ENCODE measurements at regions not wholly inside any gene's neighbourhood (a gene's known extent, or its start where the extent isn't known, plus 50 kb on each side); places are given as distances from the start of the nearest gene placed in this dataset.

- TF ChIP-seq, protein P1, sequence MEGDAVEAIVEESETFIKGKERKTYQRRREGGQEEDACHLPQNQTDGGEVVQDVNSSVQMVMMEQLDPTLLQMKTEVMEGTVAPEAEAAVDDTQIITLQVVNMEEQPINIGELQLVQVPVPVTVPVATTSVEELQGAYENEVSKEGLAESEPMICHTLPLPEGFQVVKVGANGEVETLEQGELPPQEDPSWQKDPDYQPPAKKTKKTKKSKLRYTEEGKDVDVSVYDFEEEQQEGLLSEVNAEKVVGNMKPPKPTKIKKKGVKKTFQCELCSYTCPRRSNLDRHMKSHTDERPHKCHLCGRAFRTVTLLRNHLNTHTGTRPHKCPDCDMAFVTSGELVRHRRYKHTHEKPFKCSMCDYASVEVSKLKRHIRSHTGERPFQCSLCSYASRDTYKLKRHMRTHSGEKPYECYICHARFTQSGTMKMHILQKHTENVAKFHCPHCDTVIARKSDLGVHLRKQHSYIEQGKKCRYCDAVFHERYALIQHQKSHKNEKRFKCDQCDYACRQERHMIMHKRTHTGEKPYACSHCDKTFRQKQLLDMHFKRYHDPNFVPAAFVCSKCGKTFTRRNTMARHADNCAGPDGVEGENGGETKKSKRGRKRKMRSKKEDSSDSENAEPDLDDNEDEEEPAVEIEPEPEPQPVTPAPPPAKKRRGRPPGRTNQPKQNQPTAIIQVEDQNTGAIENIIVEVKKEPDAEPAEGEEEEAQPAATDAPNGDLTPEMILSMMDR (conservative IDR thresholded peaks at IDR 0.05; ENCODE audit: low read depth, low read length): no peak
- TF ChIP-seq EZH2 (IDR thresholded peaks at IDR 0.05; ENCODE audit: borderline replicate concordance, low read depth, low read length, poor library complexity, severe bottlenecking): no peak
- Histone ChIP-seq H3K9me3 (ENCODE audit: low read depth, low read length, poor library complexity, severe bottlenecking) (peaks cover 16% of the 10 kb centered on the region), H3K4me3 (ENCODE audit: low read depth, low read length, poor library complexity, severe bottlenecking) (no peak overlapping the region), H3K4me1 (ENCODE audit: insufficient read depth, low read length, poor library complexity, severe bottlenecking) (no peaks in the 10 kb centered on the region), H3K36me3 (ENCODE audit: insufficient read depth, low read length, poor library complexity, severe bottlenecking) (no peaks in the 10 kb centered on the region), H3K27ac (ENCODE audit: low read depth, low read length, poor library complexity, severe bottlenecking) (no peak overlapping the region), H3K27me3 (replicated peaks; ENCODE audit: insufficient read depth, low read depth, low read length, poor library complexity) (no peaks in the 10 kb centered on the region)
- CTCF ChIA-PET: no interaction called here
- POLR2A ChIA-PET (ENCODE audit: low non-redundant PET): no interaction called here
- no TSS peak for BruUV-seq (replicated peaks)
- intact Hi-C loops (cut with micrococcal nuclease; ENCODE audit: unreplicated experiment): no loop called here
- DNase-seq (ENCODE audit: low spot score): no peak
Measured at GRCh38 chr6:140032189-140032588, 657.7 kb upstream of the CITED2 start.

- H3K4me3 ChIP-seq (ENCODE audit: low read depth, low read length, poor library complexity, severe bottlenecking): no peak overlapping the region
- CTCF ChIA-PET: no interaction called here
- TF ChIP-seq, protein P1 (conservative IDR thresholded peaks at IDR 0.05; ENCODE audit: low read depth, low read length): no peak
- no peak for TF ChIP-seq EZH2 (IDR thresholded peaks at IDR 0.05; ENCODE audit: borderline replicate concordance, low read depth, low read length, poor library complexity, severe bottlenecking)
- intact Hi-C loops (cut with micrococcal nuclease; ENCODE audit: unreplicated experiment): no loop called here
- no peaks in the 10 kb centered on the region for H3K9me3 ChIP-seq (ENCODE audit: low read depth, low read length, poor library complexity, severe bottlenecking)
- BruUV-seq (replicated peaks): no TSS peak
- POLR2A ChIA-PET (ENCODE audit: low non-redundant PET): no interaction called here
- DNase-seq (ENCODE audit: low spot score): no peak
- H3K36me3 ChIP-seq (ENCODE audit: insufficient read depth, low read length, poor library complexity, severe bottlenecking): no peaks in the 10 kb centered on the region
- H3K27ac ChIP-seq (ENCODE audit: low read depth, low read length, poor library complexity, severe bottlenecking): no peak overlapping the region
- H3K4me1 ChIP-seq (ENCODE audit: insufficient read depth, low read length, poor library complexity, severe bottlenecking): no peaks in the 10 kb centered on the region
- no peaks in the 10 kb centered on the region for H3K27me3 ChIP-seq (replicated peaks; ENCODE audit: insufficient read depth, low read depth, low read length, poor library complexity)
Measured at GRCh38 chr6:140029551-140029950, 655.1 kb upstream of the CITED2 start.

DNA sequence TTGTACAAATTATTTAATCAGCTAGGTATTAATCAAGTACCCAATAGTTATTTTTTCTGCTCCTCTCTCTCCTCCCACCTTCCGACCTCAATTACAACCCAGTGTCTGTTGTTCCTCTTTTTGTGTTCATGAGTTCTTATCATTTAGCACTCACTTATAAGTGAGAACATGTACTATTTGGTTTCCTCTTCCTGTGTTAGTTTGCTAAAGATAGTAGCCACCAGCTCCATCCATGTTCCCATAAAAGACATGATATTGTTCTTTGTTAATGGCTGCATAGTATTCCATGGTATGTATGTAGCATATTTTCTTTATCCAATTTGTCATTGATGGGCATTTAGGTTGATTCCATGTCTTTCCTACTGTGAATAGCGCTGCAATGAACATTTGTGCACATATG is 652.8 kb upstream of the CITED2 start:
- no TSS peak for BruUV-seq (replicated peaks)
- no peaks in the 10 kb centered on the region for H3K27me3 ChIP-seq (replicated peaks; ENCODE audit: insufficient read depth, low read depth, low read length, poor library complexity)
- DNase-seq (ENCODE audit: low spot score): no peak
- ChIA-PET CTCF (no interaction called here), POLR2A (ENCODE audit: low non-redundant PET) (no interaction called here)
- no peak overlapping the region for H3K27ac ChIP-seq (ENCODE audit: low read depth, low read length, poor library complexity, severe bottlenecking)
- intact Hi-C loops (cut with micrococcal nuclease; ENCODE audit: unreplicated experiment): no loop called here
- H3K36me3 ChIP-seq (ENCODE audit: insufficient read depth, low read length, poor library complexity, severe bottlenecking): no peaks in the 10 kb centered on the region
- no peaks in the 10 kb centered on the region for H3K4me1 ChIP-seq (ENCODE audit: insufficient read depth, low read length, poor library complexity, severe bottlenecking)
- H3K9me3 ChIP-seq (ENCODE audit: low read depth, low read length, poor library complexity, severe bottlenecking): no peaks in the 10 kb centered on the region
- H3K4me3 ChIP-seq (ENCODE audit: low read depth, low read length, poor library complexity, severe bottlenecking): no peak overlapping the region
- TF ChIP-seq EZH2 (IDR thresholded peaks at IDR 0.05; ENCODE audit: borderline replicate concordance, low read depth, low read length, poor library complexity, severe bottlenecking): no peak
- TF ChIP-seq, protein P1 (conservative IDR thresholded peaks at IDR 0.05; ENCODE audit: low read depth, low read length): no peak

Measured in A673 (cell line).